Cardiac muscle cell (in vitro differentiated cells and primary cell): ENCODE measurements at regions not wholly inside any gene's neighbourhood (a gene's known extent, or its start where the extent isn't known, plus 50 kb on each side); places are given as distances from the start of the nearest gene placed in this dataset.

Source experiments
- DNase-seq, 2 donors: peaks; one replicate each; pipeline versions ENCODE4 v3.0.0 to v3.0.0-alpha.2; 2010 to 2017; ENCODE audit warnings: low read depth in 1 of 2, low spot score in 1 of 2
- H3K27ac ChIP-seq: fragments of 200-600 bp; sonication (generic); 2 replicates; pipeline ENCODE4 v1.5.1; 2016
- H3K27me3 ChIP-seq: fragments of 200-600 bp; sonication (generic); 2 replicates; pipeline ENCODE4 v1.6.0; 2016; ENCODE audit warnings: control low read depth
- H3K36me3 ChIP-seq: fragments of 200-600 bp; sonication (generic); 2 replicates; pipeline ENCODE4 v1.5.1; 2016; ENCODE audit warnings: control low read depth
- H3K4me1 ChIP-seq: fragments of 200-600 bp; sonication (generic); 2 replicates; pipeline ENCODE4 v1.8.1; 2017; ENCODE audit warnings: low read depth, mild to moderate bottlenecking, mixed run types
- H3K4me3 ChIP-seq: fragments of 200-600 bp; sonication (generic); 2 replicates; pipeline ENCODE4 v1.5.1; 2016; ENCODE audit warnings: mild to moderate bottlenecking
- H3K9me3 ChIP-seq: fragments of 200-600 bp; sonication (generic); 2 replicates; pipeline ENCODE4 v1.5.1; 2017; ENCODE audit warnings: low read depth, mild to moderate bottlenecking, control low read depth
- CTCF ChIP-seq: IDR thresholded peaks from 2 replicates; pipeline ENCODE4 v1.5.1; 2012; ENCODE audit warnings: low read depth, mild to moderate bottlenecking, low read length

GRCh38 chr4:14871676-14872430, 130.4 kb upstream of the CPEB2 start:
- peak overlapping the region; percentile 25 for H3K27ac ChIP-seq
- peak; percentile 23 for TF ChIP-seq CTCF
- peak in 1 of 2 donors; percentile 59 for DNase-seq

GRCh38 chr4:14874990-14875389, 127.3 kb upstream of the CPEB2 start:
- Histone ChIP-seq H3K9me3 (no peaks in the 10 kb centered on the region), H3K27ac (no peak overlapping the region), H3K36me3 (no peaks in the 10 kb centered on the region), H3K27me3 (no peaks in the 10 kb centered on the region), H3K4me1 (peaks cover 18% of the 10 kb centered on the region), H3K4me3 (no peak overlapping the region)
- TF ChIP-seq CTCF, result no peak
- no peak for DNase-seq

More at GRCh38 chr4:14871676-14872430, 130.4 kb upstream of the CPEB2 start:
- H3K9me3 ChIP-seq, result no peaks in the 10 kb centered on the region
- H3K4me3 ChIP-seq, result no peak overlapping the region
- H3K27me3 ChIP-seq, result no peaks in the 10 kb centered on the region
- no peaks in the 10 kb centered on the region for H3K36me3 ChIP-seq
- peaks cover 38% of the 10 kb centered on the region for H3K4me1 ChIP-seq

GRCh38 chr4:14877246-14878225, 124.7 kb upstream of the CPEB2 start:
- Histone ChIP-seq H3K27ac (no peak overlapping the region), H3K27me3 (no peaks in the 10 kb centered on the region), H3K36me3 (no peaks in the 10 kb centered on the region), H3K4me3 (no peak overlapping the region), H3K4me1 (peaks cover 6% of the 10 kb centered on the region), H3K9me3 (no peaks in the 10 kb centered on the region)
- no peak for TF ChIP-seq CTCF
- DNase-seq, result peak in 1 of 2 donors; percentile 70

GRCh38 chr4:14878681-14879080, 123.6 kb upstream of the CPEB2 start:
- Histone ChIP-seq H3K4me1 (peaks cover 6% of the 10 kb centered on the region), H3K9me3 (no peaks in the 10 kb centered on the region), H3K36me3 (no peaks in the 10 kb centered on the region), H3K4me3 (no peak overlapping the region), H3K27me3 (no peaks in the 10 kb centered on the region), H3K27ac (no peak overlapping the region)
- DNase-seq, result no peak
- no peak for TF ChIP-seq CTCF

GRCh38 chr4:14879683-14880082, 122.6 kb upstream of the CPEB2 start:
- Histone ChIP-seq H3K36me3 (no peaks in the 10 kb centered on the region), H3K27ac (no peak overlapping the region), H3K27me3 (no peaks in the 10 kb centered on the region), H3K4me3 (no peak overlapping the region), H3K4me1 (peaks cover 6% of the 10 kb centered on the region), H3K9me3 (no peaks in the 10 kb centered on the region)
- DNase-seq, result no peak
- no peak for TF ChIP-seq CTCF
